CD4-positive, alpha-beta T cell treated with Interleukin-4 for 4 hours (primary cell): ENCODE measurements at regions not wholly inside any gene's neighbourhood (a gene's known extent, or its start where the extent isn't known, plus 50 kb on each side); places are given as distances from the start of the nearest gene placed in this dataset.
"Not testable (repeated sequence)": the region's sequence is repeated elsewhere in the genome, so short reads cannot be mapped to it uniquely, and the experiment has no call there.

Source experiments
- DNase-seq: peaks from one replicate; pipeline ENCODE4 v3.0.0-alpha.2; 2020

- DNase-seq: no peak
Measured at GRCh38 chr17:27066315-27066714, 227.6 kb upstream of the WSB1 start.

GRCh38 chr17:27069842-27070508 lies 223.9 kb upstream of the WSB1 start:
- DNase-seq: no peak

GRCh38 chr17:27070836-27071235 lies 223.1 kb upstream of the WSB1 start:
- no peak for DNase-seq

GRCh38 chr17:27072885-27073284 lies 221.0 kb upstream of the WSB1 start:
- DNase-seq: no peak

- DNase-seq: no peak
Measured at GRCh38 chr17:27076814-27077213, 217.1 kb upstream of the WSB1 start.

DNA sequence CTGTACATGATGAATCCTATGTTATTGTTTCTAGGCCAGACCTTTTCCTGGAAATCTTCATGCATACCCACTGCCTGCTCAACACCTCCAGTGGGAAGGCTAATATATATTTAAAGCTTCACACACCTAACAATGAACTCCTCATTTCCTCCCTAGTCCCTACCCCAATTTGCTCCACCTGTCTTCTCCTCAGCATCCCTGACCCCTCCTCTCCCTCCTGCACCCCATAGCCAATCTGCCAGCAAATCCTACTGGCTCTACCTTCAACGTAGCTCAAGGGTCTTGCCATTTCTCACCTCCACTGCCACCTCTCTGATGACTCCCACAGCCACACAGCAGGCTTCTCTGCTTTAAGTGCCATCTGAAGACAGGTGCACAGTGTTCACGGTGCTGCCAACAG lies 215.6 kb upstream of the WSB1 start:
- DNase-seq: no peak

DNA sequence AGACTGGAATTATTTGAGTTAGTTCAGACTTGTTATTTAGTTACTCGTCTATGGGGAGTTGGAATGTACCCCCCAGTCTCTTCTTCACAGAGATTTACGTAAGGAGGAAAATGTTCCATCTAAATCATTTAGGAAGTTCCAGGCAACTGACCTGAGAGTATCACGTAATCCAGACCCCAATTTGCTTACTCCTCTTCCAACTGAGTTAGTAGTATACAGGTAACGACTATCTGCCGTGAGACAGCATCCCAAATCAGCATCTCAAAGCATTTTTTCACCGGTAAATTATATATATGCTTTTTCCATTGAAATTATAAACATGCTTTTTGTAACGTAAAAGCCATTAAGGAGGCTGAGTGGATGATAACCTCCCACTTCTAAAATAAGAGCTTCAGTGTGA lies 214.3 kb upstream of the WSB1 start:
- no peak for DNase-seq

DNA sequence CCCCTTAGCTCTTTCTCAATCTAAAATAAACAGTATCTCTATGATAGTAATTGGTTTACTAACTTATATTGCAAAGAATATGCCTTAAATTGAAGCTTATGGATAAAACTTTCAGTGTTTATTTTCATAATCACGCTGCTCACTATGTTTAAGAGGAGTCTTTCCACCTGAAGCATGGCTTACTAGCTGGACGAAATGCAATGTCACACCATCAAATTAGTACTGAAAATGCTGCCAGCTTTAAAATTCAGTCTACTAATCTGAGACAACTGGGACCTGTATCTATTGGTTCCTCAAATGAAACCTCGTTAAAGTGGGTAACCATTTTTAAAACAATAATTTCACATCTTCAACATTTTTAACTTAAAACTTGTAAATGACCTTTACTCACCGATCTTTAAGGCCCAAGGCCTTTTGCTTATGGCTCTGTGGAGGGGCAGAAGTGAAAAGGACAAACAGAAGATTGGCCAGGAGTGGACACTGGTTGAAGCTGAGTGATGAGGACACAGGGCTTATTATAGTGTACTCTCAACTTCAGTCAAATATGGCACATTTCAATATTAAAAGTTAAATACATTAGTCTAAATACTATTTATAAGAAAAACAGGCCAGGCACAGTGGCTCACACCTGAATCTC lies 212.8 kb upstream of the WSB1 start:
- DNase-seq: no peak

DNA sequence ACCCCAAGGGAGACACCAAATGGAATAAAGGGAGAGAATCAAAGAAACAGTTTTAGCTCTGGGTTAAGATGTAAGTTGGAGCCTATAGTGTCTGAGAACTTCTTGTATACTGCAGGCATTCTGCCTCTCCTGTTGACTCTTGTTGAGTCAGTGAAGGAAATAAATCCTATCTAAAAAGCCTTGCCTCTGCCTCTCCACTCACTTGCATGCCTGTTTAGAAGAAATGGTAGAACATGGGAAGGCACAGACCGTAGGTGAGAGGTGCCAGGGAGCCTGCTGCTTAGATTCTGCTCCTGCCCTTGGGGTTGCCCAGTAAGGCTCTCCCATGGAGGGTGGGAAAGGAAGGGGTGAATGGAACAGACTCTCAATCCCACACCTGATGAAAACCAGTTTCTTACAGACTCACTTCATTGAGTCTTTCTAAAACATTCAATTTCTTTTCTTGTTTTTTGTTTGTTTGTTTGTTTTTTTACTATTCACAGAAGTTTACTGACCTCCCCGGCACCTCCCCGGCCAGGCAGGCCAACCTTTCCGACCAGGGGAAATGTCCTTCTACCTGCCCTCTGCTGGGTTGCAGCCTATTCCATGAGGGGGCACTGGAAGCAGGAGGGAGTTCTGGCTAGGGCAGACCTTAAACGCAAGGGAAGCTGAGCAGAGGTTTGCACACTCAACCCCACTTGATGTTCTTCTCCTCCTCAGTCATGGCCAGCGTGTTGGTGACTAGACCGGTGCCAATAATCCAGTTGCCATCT lies 211.7 kb upstream of the WSB1 start:
- no peak for DNase-seq

- no peak for DNase-seq
Measured at GRCh38 chr17:27082775-27083154, 211.1 kb upstream of the WSB1 start.

GRCh38 chr17:27083408-27084185 lies 210.3 kb upstream of the WSB1 start:
- DNase-seq: no peak

DNA sequence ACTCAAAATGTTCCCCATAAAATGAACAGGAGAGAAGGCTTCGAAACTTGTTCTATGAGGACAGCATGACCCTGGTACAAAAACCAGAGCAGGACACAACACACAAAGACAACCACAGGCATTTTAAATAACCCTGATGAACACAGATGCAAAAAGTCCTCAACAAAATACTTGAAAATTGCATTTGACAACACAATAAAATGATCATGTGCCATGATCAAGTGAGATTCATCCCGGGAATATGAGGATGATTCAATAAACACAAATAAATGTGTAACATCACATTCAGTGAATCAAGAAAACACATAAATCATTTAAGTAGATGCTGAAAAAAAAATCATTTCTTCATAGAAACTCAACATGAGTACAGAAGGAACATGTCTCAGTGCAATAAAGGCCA lies 208.4 kb upstream of the WSB1 start:
- DNase-seq: no peak

- no peak for DNase-seq
Measured at GRCh38 chr17:27086526-27086925, 207.4 kb upstream of the WSB1 start.

- no peak for DNase-seq
Measured at GRCh38 chr17:27087935-27088766, 205.8 kb upstream of the WSB1 start.

- no peak for DNase-seq
Measured at GRCh38 chr17:27088767-27089078, 205.2 kb upstream of the WSB1 start.

DNA sequence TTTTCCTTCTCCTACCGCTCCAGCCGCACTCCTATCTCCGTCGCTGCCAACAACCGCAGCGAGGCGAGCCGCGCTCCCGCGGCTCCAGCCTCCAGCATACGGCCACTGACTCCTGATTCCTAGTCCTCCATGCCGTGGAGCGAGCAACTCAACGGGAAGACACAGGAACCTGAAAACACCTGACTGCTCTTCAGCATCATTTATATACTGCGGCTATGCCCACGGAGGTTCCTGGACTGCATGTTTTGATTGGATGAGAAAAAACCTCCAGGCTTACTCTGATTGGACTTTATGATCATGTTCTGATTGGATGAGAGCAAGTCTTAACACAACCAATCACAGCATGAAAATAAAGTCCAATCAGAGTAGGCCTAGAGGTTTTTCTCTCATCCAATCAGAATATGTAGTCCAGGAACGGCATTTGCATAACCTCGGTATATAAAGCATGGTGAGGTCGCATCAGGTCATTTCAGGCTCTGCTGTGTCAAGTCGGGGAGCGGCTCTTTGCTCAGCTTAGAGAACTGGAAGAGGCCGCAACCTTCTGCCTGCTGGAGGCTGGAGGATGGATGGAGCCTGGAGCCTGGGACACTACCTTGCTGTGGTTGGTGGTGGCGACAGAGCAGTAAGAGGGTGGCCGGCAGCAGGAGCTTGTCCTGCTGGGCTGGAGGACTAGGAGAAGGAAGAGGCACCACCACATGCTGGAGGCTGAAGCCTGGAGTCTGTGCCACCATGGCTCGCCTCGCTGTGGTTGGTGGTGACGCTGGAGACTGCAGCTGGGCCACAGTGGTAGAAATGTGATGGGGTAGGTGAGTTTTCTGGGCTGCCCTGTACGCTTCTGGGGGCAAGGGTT lies 204.6 kb upstream of the WSB1 start:
- not testable (repeated sequence) for DNase-seq

GRCh38 chr17:27089929-27090247 lies 204.0 kb upstream of the WSB1 start:
- no peak for DNase-seq

GRCh38 chr17:27090450-27091042 lies 203.4 kb upstream of the WSB1 start:
- DNase-seq: not testable (repeated sequence)

DNA sequence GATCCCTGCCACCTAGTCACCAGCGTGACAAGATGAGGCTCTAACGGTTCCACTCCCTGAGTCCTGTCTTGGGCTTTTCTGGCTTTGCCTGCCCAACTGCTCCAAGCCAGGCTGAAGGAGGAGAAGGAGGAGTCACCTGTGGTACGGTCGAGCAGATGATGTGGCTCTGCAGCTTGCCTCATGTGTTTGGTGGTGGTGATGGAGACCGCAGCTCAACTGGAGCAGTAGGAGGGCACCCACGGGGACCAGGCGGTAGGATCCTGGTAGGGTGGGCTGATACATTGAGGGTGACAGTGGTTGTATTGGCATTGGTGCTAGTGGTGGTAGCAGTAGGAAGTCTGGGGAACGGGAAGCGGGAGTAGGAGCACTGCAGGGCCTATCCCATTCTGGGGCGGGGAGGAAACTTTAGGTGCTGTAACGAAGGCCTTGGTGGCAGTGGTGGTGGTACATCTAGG lies 202.8 kb upstream of the WSB1 start:
- DNase-seq: no peak

- DNase-seq: not testable (repeated sequence)
Measured at GRCh38 chr17:27094179-27094578, 199.7 kb upstream of the WSB1 start.

- not testable (repeated sequence) for DNase-seq
Measured at GRCh38 chr17:27095821-27096220, 198.1 kb upstream of the WSB1 start.
